Activated CD4-positive, alpha-beta memory T cell treated with anti-CD3 and anti-CD28 coated beads for 36 hours (primary cell): ENCODE measurements at regions not wholly inside any gene's neighbourhood (a gene's known extent, or its start where the extent isn't known, plus 50 kb on each side); places are given as distances from the start of the nearest gene placed in this dataset.

ENCODE experiments used
- CTCF ChIA-PET: fragments of 350-600 bp; sonication (Branson Sonifier 250); formaldehyde crosslinking; loops from one replicate; lab custom pipeline; 2021; ENCODE audit warnings: antibody characterized with exemption, inconsistent platforms; lab: Charles Lee
- POLR2A ChIA-PET: fragments of 350-600 bp; sonication (Branson Sonifier 250); formaldehyde crosslinking; loops from one replicate; lab custom pipeline; 2021; ENCODE audit warnings: antibody characterized with exemption; lab: Charles Lee
- DNase-seq: peaks from one replicate; pipeline ENCODE4 v3.0.0-alpha.2; 2020
- H3K27ac Mint-ChIP-seq: one replicate; pipeline ENCODE4 v1.8.0; 2021; ENCODE audit warnings: mixed read lengths
- H3K27me3 Mint-ChIP-seq: one replicate; pipeline ENCODE4 v1.8.0; 2021; ENCODE audit warnings: mixed read lengths
- H3K36me3 Mint-ChIP-seq: one replicate; pipeline ENCODE4 v1.8.0; 2021; ENCODE audit warnings: mixed read lengths
- H3K4me1 Mint-ChIP-seq: one replicate; pipeline ENCODE4 v1.8.0; 2021; ENCODE audit warnings: low read depth, mixed read lengths
- H3K4me3 Mint-ChIP-seq: one replicate; pipeline ENCODE4 v1.8.0; 2021; ENCODE audit warnings: mild to moderate bottlenecking, mixed read lengths
- H3K9me3 Mint-ChIP-seq: one replicate; pipeline ENCODE4 v1.8.0; 2021; ENCODE audit warnings: mixed read lengths
- intact Hi-C: fragments of 100-400 bp; cut with micrococcal nuclease; formaldehyde crosslinking; loops from one replicate; pipeline ENCODE4 v1.15.1; 2023

DNA sequence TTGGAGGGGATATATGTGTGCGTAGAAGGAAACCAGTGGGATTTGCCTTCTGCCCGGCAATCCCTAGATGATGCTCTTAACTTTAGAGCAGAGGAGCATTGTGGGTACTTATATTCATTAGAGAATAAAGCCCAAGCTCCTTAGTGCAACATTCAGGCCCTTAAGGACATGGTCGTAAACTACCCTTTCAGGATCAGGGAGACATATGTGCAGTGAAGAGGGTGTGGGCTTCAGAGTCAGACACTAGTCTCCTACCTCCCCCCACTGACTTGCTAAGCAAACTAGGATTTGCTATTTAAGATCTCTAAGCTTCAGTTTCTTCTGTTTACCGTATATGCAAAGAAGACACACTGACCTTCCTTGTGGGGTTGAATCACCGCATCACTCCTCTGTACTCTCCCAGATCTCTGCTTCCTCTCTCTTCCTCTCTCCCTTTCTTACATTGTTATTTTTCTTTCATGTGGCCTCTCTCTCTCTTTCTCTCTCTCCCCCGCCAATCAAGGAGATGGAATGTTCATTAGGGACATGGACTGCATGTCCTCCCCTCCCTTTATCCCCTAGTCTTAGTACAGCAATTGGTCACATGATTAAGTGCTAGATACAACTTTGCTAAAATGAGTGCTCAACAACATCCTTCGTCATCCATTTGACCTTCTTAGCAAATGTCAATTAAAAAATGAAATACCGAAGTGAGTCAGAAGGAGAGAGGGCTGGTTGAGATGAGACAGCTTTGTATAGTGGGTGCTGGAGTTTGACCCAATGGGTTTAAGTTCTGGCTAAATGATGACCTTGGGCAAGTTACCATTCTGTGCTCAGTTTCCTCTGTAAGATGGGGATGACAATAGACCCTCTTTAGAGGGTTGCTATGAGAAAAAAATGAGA is 91.7 kb downstream of the TMX1 start:
- Mint-ChIP-seq H3K4me1 (peaks cover 8% of the 10 kb centered on the region), H3K27me3 (peaks cover 31% of the 10 kb centered on the region), H3K4me3 (no peak overlapping the region), H3K36me3 (no peaks in the 10 kb centered on the region), H3K9me3 (no peaks in the 10 kb centered on the region), H3K27ac (no peak overlapping the region)
- ChIA-PET CTCF (no interaction called here), POLR2A (no interaction called here)
- intact Hi-C loops = no loop called here
- DNase-seq = no peak

DNA sequence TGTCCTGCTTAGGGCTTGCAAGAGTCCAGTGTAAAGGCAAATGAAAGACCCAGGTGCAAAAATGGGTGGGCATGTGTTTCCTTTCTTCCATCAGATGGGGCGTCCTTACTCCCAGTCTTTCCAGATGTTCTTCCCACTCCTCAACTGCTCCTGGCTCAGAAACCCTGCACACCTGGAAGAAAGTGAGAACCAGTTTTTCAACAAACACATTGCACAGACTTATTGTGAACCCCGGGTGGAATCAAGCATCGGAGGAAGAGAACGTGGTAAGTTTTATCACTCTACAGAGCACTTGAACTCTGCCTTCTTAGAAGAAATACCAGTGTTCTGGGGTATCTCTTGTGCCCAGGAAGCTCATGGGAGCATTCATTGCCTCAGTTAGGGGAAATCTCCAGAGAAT is 93.3 kb downstream of the TMX1 start:
- no peaks in the 10 kb centered on the region for H3K36me3 Mint-ChIP-seq
- CTCF ChIA-PET = no interaction called here
- no peak overlapping the region for H3K4me3 Mint-ChIP-seq
- DNase-seq = no peak
- H3K9me3 Mint-ChIP-seq = no peaks in the 10 kb centered on the region
- intact Hi-C loops = no loop called here
- POLR2A ChIA-PET = no interaction called here
- H3K4me1 Mint-ChIP-seq = peaks cover 3% of the 10 kb centered on the region
- peaks cover 21% of the 10 kb centered on the region for H3K27me3 Mint-ChIP-seq
- no peak overlapping the region for H3K27ac Mint-ChIP-seq

DNA sequence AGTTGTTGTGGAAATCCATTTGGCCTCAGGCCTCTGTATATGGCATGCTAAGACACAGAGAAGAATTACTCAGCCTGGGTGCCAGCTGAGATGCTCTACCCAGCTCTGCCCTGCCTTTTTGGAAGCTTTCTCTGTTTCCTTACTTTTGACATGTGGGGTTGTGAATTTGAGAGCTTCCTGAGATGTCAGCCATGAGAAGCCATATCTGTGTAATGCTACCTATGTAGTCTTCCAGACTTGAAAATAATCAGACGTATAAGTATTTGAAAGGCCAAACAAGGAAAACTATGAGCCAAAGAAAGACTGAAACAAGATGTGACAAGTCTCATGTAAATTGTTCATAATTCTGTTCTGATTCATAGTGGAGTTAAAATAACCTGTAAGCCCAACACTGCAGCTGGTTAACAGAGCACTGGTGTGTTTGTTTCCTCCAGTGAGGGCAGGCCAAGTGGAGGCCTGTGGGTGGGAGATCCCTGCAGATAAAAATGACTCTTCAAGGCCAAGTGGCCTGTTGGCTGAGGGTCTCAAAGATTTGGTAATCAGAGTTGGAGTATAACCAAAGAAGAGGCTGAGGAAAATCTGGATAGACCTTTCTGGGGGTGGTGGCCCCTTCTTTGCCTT is 94.0 kb downstream of the TMX1 start:
- Mint-ChIP-seq H3K27me3 (peaks cover 15% of the 10 kb centered on the region), H3K36me3 (no peaks in the 10 kb centered on the region), H3K9me3 (no peaks in the 10 kb centered on the region), H3K4me1 (no peaks in the 10 kb centered on the region), H3K4me3 (no peak overlapping the region), H3K27ac (no peak overlapping the region)
- ChIA-PET CTCF (interaction anchor here (1.0 kb wide), 1 partner anchor 37 kb away, joined by 3 read pairs; no protein-coding TSS in a partner anchor), POLR2A (no interaction called here)
- intact Hi-C loops = no loop called here
- no peak for DNase-seq

DNA sequence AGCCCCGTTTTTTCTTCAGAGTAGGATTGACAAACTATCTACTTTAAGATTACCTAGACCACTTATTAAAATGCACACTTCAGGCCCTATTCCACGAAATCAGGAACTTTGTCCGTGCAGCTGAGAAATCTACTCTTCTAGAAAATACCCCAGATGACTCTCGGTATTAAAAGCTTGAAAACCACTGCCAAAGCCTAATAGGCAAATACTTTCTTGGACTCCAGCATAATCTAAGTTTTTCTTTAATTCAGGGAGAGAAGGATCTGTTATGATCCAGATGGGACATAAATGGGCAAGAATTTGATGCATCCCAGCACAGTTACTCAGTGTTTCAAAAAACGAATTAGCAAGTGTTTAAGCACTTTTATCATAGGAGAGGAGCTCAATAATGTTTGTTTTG is 94.5 kb downstream of the TMX1 start:
- Mint-ChIP-seq H3K27ac (no peak overlapping the region), H3K4me1 (no peaks in the 10 kb centered on the region), H3K27me3 (peaks cover 15% of the 10 kb centered on the region), H3K9me3 (no peaks in the 10 kb centered on the region), H3K36me3 (no peaks in the 10 kb centered on the region), H3K4me3 (no peak overlapping the region)
- POLR2A ChIA-PET = no interaction called here
- DNase-seq = no peak
- intact Hi-C loops = no loop called here
- CTCF ChIA-PET = interaction anchor here (1.0 kb wide), 1 partner anchor 37 kb away, joined by 3 read pairs; no protein-coding TSS in a partner anchor

DNA sequence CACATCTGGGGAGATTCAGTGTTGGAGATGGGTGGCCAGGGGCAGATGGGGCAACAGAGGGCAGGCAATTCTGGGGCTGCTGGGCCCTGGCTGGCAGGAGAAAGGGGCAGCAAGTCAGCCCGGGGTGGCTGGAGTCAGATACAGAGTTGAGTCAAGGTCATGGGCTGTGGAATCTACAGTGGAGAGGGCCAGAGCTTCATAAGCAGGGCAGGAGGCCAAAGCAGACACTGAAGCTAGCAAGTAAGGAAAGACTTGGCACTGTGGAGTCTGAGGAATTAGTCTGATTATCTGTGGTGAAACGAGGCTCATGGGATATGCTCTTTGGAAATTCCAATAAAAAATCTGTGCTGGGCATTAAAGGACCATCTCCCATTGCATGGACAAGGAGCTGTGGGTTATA is 95.5 kb downstream of the TMX1 start:
- CTCF ChIA-PET = interaction anchor here (0.6 kb wide), 1 partner anchor 58 kb away, joined by 5 read pairs; no protein-coding TSS in a partner anchor
- intact Hi-C loops = no loop called here
- H3K36me3 Mint-ChIP-seq = no peaks in the 10 kb centered on the region
- H3K27me3 Mint-ChIP-seq = peaks cover 12% of the 10 kb centered on the region
- H3K4me3 Mint-ChIP-seq = no peak overlapping the region
- no peaks in the 10 kb centered on the region for H3K4me1 Mint-ChIP-seq
- no peak overlapping the region for H3K27ac Mint-ChIP-seq
- POLR2A ChIA-PET = no interaction called here
- no peaks in the 10 kb centered on the region for H3K9me3 Mint-ChIP-seq
- no peak for DNase-seq

DNA sequence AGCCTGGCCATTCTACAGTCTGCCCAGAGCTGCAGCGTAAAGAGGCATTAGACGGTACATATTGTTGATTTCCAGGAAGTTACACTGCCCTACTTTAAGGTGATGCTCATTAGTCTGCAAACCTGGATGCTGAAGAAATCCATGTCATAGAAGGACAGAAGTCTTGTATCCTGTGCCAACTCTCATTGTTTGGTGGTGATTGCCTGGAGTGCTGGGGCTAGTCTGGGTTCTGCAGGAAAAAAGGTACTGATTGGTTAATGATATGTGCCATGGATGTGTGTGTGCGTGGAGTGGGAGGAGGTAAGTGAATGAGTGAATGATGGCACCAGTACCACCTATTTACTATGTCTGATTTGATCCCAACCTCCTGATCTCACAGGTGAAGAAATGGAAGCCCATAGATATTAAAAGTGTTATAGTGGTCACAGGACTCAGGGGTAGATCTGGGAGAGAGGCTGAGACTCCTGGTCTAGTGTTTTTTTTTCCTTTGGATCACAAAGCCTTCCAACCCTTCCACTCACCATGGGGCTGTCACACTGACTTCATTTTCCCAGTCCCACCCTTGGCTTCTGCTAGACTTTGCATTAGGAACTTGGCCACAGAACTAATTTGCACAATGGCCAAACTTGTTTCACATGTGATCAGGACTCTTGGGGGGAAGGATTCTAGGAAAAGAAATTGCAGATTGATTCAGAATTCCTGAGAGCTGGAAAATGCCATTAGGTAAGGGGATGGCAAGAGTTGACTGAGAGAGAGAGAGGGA is 96.1 kb downstream of the TMX1 start:
- H3K4me1 Mint-ChIP-seq = no peaks in the 10 kb centered on the region
- H3K27me3 Mint-ChIP-seq = peaks cover 9% of the 10 kb centered on the region
- no peaks in the 10 kb centered on the region for H3K9me3 Mint-ChIP-seq
- H3K27ac Mint-ChIP-seq = no peak overlapping the region
- ChIA-PET POLR2A (no interaction called here), CTCF (no interaction called here)
- H3K36me3 Mint-ChIP-seq = no peaks in the 10 kb centered on the region
- DNase-seq = no peak
- intact Hi-C loops = no loop called here
- H3K4me3 Mint-ChIP-seq = no peak overlapping the region

DNA sequence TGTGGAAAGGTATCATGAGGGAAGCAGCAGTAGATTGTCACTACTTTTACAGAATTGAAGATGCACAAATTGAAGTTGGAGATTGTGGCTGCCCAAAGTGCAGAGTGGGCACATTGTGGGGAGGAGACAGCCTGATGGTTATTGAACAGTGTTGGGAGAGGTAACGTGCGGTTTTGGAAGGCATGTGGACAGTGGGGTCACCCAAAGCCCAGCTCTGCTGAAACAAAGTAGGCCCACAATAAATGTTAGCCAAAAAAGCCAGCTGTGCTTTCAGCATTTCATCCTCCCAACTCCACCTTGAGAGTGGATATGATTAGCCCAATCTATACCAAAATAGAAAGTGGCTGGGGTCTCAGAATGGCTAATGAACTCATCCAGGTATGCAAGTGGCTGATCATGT is 96.7 kb downstream of the TMX1 start:
- H3K4me1 Mint-ChIP-seq = no peaks in the 10 kb centered on the region
- H3K27me3 Mint-ChIP-seq = peaks cover 9% of the 10 kb centered on the region
- no peak for DNase-seq
- no peak overlapping the region for H3K27ac Mint-ChIP-seq
- ChIA-PET POLR2A (no interaction called here), CTCF (no interaction called here)
- no peaks in the 10 kb centered on the region for H3K9me3 Mint-ChIP-seq
- intact Hi-C loops = no loop called here
- no peaks in the 10 kb centered on the region for H3K36me3 Mint-ChIP-seq
- H3K4me3 Mint-ChIP-seq = no peak overlapping the region

DNA sequence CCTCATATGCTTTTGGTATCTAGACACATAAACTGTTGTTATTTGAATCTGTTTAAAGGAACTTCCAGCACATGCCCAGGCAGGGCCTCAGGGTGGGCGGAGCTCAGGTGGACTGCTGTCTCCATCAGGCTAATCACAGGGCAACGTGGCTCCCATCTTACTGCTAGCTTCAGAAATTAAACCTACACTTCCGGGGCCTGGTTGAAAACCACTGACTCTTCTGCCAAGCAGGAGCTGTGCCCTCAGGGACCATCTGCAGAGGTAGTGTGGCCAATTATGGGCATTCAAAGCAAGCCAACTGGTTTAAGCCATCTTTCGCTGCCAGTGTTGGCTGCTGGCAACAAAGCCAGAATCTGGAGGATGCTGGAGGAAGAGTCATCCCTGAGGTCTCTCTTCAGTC is 97.5 kb downstream of the TMX1 start:
- Mint-ChIP-seq H3K27ac (no peak overlapping the region), H3K36me3 (no peaks in the 10 kb centered on the region), H3K9me3 (no peaks in the 10 kb centered on the region), H3K4me3 (no peak overlapping the region), H3K27me3 (peaks cover 4% of the 10 kb centered on the region), H3K4me1 (no peaks in the 10 kb centered on the region)
- CTCF ChIA-PET = interaction anchor here (0.6 kb wide), 1 partner anchor 344 kb away, joined by 3 read pairs; no protein-coding TSS in a partner anchor
- no peak for DNase-seq
- intact Hi-C loops = no loop called here
- POLR2A ChIA-PET = no interaction called here

DNA sequence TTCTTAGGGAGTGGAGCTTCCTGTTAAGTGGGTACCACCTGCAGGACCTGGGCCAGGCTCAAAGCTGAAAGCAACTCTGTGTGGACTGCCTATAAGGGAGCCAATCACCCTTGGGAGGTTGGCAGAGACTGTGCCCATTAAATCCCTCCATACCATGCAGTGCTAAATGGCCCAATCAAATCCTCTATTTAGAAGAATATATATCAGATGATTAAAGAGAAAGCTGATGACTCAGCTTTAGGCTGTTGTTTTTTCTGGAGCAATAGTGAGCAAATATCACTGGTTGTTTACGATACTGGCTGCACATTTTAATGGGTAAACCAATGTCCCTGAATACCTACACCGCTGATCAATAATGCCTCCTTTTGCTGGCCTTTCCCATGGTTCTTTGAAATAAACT is 101.3 kb downstream of the TMX1 start:
- Mint-ChIP-seq H3K27me3 (no peaks in the 10 kb centered on the region), H3K9me3 (no peaks in the 10 kb centered on the region), H3K36me3 (no peaks in the 10 kb centered on the region), H3K4me1 (no peaks in the 10 kb centered on the region), H3K27ac (no peak overlapping the region), H3K4me3 (no peak overlapping the region)
- ChIA-PET POLR2A (no interaction called here), CTCF (no interaction called here)
- intact Hi-C loops = no loop called here
- DNase-seq = no peak

DNA sequence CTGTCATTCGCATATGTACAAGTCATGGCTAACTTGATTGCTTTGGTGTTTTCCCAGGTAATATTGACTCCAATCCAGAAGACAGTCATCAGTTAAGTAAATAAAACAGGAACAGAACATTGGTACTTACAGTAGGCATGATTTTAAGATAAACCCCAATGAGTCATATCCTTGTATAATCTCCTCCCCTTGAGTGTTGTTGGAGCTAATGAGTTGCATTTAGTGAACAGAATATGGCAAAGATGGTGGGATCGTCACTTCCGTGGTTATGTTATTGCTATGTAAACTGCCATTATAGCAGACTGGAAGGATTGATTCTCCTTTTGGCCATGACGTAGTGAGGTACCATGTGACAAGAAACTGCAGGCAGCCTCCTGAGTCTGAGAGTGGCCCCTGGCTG is 102.2 kb downstream of the TMX1 start:
- no peaks in the 10 kb centered on the region for H3K36me3 Mint-ChIP-seq

DNA sequence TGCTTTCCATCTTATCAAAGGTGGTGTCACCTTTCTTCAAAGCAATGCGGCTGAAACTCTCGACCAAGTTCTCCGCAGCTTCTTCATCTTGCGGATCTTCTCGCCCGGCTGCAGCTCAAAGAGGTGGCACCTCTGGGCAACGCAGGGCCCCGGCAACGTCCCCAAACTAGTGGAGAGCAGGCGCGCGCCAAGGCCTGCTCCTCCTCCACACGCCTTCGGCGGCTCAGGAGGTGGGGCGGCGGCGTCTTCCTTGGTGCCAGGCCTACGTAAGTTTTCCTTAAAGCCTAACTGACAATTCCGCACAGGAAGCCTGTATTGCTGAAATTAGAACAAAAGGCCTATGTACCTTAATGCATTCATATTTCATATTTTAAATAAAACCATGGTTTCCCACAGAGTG is 112.0 kb downstream of the TMX1 start:
- H3K4me3 Mint-ChIP-seq = no peak overlapping the region
- DNase-seq = no peak
- no peaks in the 10 kb centered on the region for H3K36me3 Mint-ChIP-seq
- CTCF ChIA-PET = no interaction called here
- H3K27ac Mint-ChIP-seq = no peak overlapping the region
- H3K9me3 Mint-ChIP-seq = peaks cover 8% of the 10 kb centered on the region
- no peaks in the 10 kb centered on the region for H3K27me3 Mint-ChIP-seq
- POLR2A ChIA-PET = no interaction called here
- no peaks in the 10 kb centered on the region for H3K4me1 Mint-ChIP-seq
- intact Hi-C loops = no loop called here

More for the DNA sequence above, 102.2 kb downstream of the TMX1 start:
- ChIA-PET CTCF (no interaction called here), POLR2A (no interaction called here)
- no peak overlapping the region for H3K27ac Mint-ChIP-seq
- DNase-seq = no peak
- H3K27me3 Mint-ChIP-seq = no peaks in the 10 kb centered on the region
- H3K4me1 Mint-ChIP-seq = no peaks in the 10 kb centered on the region
- H3K9me3 Mint-ChIP-seq = peaks cover 2% of the 10 kb centered on the region
- H3K4me3 Mint-ChIP-seq = no peak overlapping the region
- intact Hi-C loops = no loop called here

DNA sequence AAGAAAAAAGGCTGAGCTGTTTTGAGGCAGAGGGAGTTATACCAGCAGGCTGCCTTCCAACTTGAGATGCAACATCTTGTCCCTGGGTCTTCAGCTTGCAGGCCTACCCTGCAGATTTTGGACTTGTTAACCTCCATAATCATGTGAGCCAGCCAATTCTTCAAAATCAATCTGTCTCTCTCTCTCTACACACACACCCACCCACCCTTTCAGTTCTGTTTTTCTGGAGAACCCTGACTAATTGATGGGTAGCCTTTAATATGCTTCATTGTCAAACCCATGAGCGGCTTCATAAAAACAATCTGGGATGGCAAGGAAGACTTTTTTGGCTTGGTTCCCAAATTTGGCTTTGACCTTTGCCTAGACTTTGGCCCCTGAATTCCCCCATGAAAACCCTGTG is 113.9 kb downstream of the TMX1 start:
- H3K4me1 Mint-ChIP-seq = no peaks in the 10 kb centered on the region
- no peak overlapping the region for H3K4me3 Mint-ChIP-seq
- DNase-seq = no peak
- H3K27ac Mint-ChIP-seq = no peak overlapping the region
- intact Hi-C loops = no loop called here
- ChIA-PET CTCF (interaction anchor here (1.7 kb wide), 1 partner anchor 423 kb away, joined by 4 read pairs; no protein-coding TSS in a partner anchor), POLR2A (no interaction called here)
- H3K27me3 Mint-ChIP-seq = no peaks in the 10 kb centered on the region
- H3K9me3 Mint-ChIP-seq = no peaks in the 10 kb centered on the region
- H3K36me3 Mint-ChIP-seq = no peaks in the 10 kb centered on the region
